Dendritic cell treated with granulocyte-macrophage colony-stimulating factor and Interleukin-4, amounts not matched to agents 40 ng/mL and 50 ng/mL, for 4 days (primary cell): ENCODE measurements at regions not wholly inside any gene's neighbourhood (a gene's known extent, or its start where the extent isn't known, plus 50 kb on each side); places are given as distances from the start of the nearest gene placed in this dataset.
"Not testable (repeated sequence)": the region's sequence is repeated elsewhere in the genome, so short reads cannot be mapped to it uniquely, and the experiment has no call there.

Source experiments
- H3K27ac Mint-ChIP-seq: one replicate; pipeline ENCODE4 v1.8.0; 2022; ENCODE audit warnings: mild to moderate bottlenecking, mixed read lengths
- H3K27me3 Mint-ChIP-seq: one replicate; pipeline ENCODE4 v1.8.0; 2022; ENCODE audit warnings: mild to moderate bottlenecking, mixed read lengths
- H3K36me3 Mint-ChIP-seq: one replicate; pipeline ENCODE4 v1.8.0; 2022; ENCODE audit warnings: low read depth, mixed read lengths
- H3K4me1 Mint-ChIP-seq: one replicate; pipeline ENCODE4 v1.8.0; 2022; ENCODE audit warnings: low read depth, mixed read lengths
- H3K4me3 Mint-ChIP-seq: one replicate; pipeline ENCODE4 v1.8.0; 2022; ENCODE audit warnings: mild to moderate bottlenecking, moderate library complexity, mixed read lengths
- H3K9me3 Mint-ChIP-seq: one replicate; pipeline ENCODE4 v1.8.0; 2022; ENCODE audit warnings: mixed read lengths
- intact Hi-C: fragments of 100-400 bp; cut with micrococcal nuclease; formaldehyde crosslinking; loops from one replicate; pipeline ENCODE4 v1.15.0; 2022

DNA sequence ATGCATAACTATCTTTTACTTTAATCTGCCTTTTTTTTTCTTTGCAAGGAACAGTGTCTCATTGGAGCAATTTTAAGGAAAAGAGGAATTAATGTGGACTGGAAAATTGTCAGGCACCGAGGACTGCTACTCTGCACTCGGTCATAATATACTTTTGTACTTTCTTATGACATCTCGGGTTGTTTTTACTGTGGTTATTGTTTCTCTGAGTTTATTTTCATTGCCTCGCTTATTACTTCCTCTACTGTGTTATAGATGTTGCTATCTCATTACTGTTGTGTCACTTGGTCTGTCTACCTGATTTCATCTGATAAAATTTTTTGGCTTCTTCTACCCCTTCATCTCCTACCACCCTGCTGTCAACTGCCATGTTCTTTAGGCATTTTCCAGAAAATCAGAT lies 213.5 kb upstream of the POU1F1 start:
- H3K9me3 Mint-ChIP-seq: peaks cover 11% of the 10 kb centered on the region
- H3K36me3 Mint-ChIP-seq: no peaks in the 10 kb centered on the region
- no peaks in the 10 kb centered on the region for H3K27me3 Mint-ChIP-seq
- no peaks in the 10 kb centered on the region for H3K4me1 Mint-ChIP-seq
- intact Hi-C loops: no loop called here
- H3K4me3 Mint-ChIP-seq: no peak overlapping the region
- H3K27ac Mint-ChIP-seq: no peak overlapping the region

DNA sequence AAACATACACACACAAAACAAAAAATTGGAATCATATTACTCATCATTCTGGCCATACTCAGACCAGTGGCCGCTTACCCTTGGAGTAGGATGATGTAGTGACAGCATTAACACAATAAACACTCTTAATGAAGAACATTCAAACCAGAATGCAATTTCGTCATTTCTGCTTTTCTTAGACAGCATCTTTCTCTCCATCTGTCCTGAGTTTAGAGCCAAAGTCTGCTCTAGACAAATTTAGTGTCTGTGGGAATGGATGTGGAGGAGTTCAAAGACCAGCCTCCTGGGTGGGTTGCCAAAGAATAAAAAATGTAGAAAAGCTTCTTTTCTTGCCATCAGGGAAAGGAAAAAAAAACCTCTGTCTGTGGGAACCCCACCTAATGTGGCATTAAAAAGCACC lies 212.4 kb upstream of the POU1F1 start:
- H3K9me3 Mint-ChIP-seq: peaks cover 1% of the 10 kb centered on the region
- intact Hi-C loops: no loop called here
- no peak overlapping the region for H3K27ac Mint-ChIP-seq
- H3K36me3 Mint-ChIP-seq: no peaks in the 10 kb centered on the region
- no peaks in the 10 kb centered on the region for H3K27me3 Mint-ChIP-seq
- no peaks in the 10 kb centered on the region for H3K4me1 Mint-ChIP-seq
- no peak overlapping the region for H3K4me3 Mint-ChIP-seq

- H3K4me1 Mint-ChIP-seq, H3K9me3 Mint-ChIP-seq, intact Hi-C loops, H3K27me3 Mint-ChIP-seq, H3K27ac Mint-ChIP-seq, H3K4me3 Mint-ChIP-seq, H3K36me3 Mint-ChIP-seq: not testable (repeated sequence)
Measured at GRCh38 chr3:87486635-87487034, 210.3 kb upstream of the POU1F1 start.

DNA sequence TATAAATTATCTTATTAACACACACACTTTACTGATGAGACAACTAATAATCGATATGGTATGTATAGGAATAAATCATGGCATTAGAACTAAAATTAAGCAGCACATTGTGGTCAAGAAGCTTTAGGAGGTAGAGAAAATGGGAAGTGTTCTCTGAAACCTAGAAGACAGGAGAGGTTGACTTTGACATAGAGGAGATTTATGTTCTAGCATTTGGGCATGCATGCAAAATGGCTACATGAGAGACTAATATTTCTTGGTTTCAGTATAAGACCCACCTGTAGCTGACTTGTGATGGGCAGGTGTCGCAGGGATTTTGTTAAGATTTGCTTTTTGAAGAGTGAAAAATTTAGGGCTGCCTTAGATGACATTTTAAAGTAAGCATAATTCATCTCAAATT lies 209.7 kb upstream of the POU1F1 start:
- no peaks in the 10 kb centered on the region for H3K36me3 Mint-ChIP-seq
- no peaks in the 10 kb centered on the region for H3K4me1 Mint-ChIP-seq
- H3K4me3 Mint-ChIP-seq: no peak overlapping the region
- no peak overlapping the region for H3K27ac Mint-ChIP-seq
- no peaks in the 10 kb centered on the region for H3K9me3 Mint-ChIP-seq
- no peaks in the 10 kb centered on the region for H3K27me3 Mint-ChIP-seq
- intact Hi-C loops: no loop called here

- no peaks in the 10 kb centered on the region for H3K36me3 Mint-ChIP-seq
- peaks cover 32% of the 10 kb centered on the region for H3K9me3 Mint-ChIP-seq
- intact Hi-C loops: no loop called here
- no peaks in the 10 kb centered on the region for H3K27me3 Mint-ChIP-seq
- H3K4me1 Mint-ChIP-seq: no peaks in the 10 kb centered on the region
- no peak overlapping the region for H3K27ac Mint-ChIP-seq
- H3K4me3 Mint-ChIP-seq: no peak overlapping the region
Measured at GRCh38 chr3:87478716-87479115, 202.3 kb upstream of the POU1F1 start.

GRCh38 chr3:87473944-87474343 lies 197.6 kb upstream of the POU1F1 start:
- H3K4me3 Mint-ChIP-seq: no peak overlapping the region
- H3K4me1 Mint-ChIP-seq: no peaks in the 10 kb centered on the region
- no peaks in the 10 kb centered on the region for H3K27me3 Mint-ChIP-seq
- H3K9me3 Mint-ChIP-seq: peaks cover 35% of the 10 kb centered on the region
- H3K36me3 Mint-ChIP-seq: no peaks in the 10 kb centered on the region
- no peak overlapping the region for H3K27ac Mint-ChIP-seq
- intact Hi-C loops: no loop called here

DNA sequence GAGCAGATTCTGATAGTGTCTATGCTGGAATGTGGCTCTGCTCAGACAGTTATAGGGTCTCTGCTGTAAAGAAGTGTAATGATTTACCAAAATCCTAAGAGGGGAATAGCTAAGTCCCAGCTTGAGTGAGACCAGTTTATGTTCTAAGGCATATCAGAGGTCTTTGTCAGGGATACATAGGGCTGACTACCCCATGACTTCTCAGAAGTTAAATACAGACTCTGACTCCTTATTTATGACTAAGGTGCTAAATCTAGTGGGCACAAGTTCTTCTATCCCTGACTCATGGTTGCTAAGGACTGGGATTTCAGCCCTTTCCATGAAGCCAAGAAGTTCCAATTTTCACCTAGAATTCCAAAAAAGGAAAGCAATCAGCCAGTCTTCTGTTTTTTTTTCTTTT lies 192.6 kb upstream of the POU1F1 start:
- intact Hi-C loops: no loop called here
- no peak overlapping the region for H3K27ac Mint-ChIP-seq
- no peaks in the 10 kb centered on the region for H3K36me3 Mint-ChIP-seq
- peaks cover 30% of the 10 kb centered on the region for H3K9me3 Mint-ChIP-seq
- H3K4me1 Mint-ChIP-seq: no peaks in the 10 kb centered on the region
- no peaks in the 10 kb centered on the region for H3K27me3 Mint-ChIP-seq
- H3K4me3 Mint-ChIP-seq: no peak overlapping the region

DNA sequence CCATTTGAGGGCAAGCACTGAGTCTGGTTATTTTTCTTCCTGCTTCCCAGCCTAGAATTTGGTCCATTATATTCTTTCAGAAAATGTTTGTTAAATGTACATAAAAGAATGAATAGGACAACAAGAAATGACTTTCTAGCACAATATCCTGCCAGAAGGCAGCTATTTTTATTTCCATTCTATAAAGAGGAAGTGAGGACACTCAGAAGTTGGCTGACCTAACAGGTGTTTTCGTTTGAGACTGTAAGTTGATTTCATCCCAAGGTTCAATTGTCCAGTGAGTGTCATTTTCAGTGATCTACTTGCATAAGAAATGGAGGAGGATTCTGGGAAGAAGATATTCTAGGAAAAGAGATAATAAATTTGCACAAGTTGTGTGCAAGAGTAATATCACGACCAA lies 191.9 kb upstream of the POU1F1 start:
- Mint-ChIP-seq H3K4me1 (no peaks in the 10 kb centered on the region), H3K9me3 (peaks cover 26% of the 10 kb centered on the region), H3K36me3 (no peaks in the 10 kb centered on the region), H3K27me3 (no peaks in the 10 kb centered on the region), H3K4me3 (no peak overlapping the region), H3K27ac (no peak overlapping the region)
- intact Hi-C loops: no loop called here

GRCh38 chr3:87462228-87462627 lies 185.8 kb upstream of the POU1F1 start:
- intact Hi-C loops: no loop called here
- no peaks in the 10 kb centered on the region for H3K4me1 Mint-ChIP-seq
- H3K27ac Mint-ChIP-seq: no peak overlapping the region
- H3K27me3 Mint-ChIP-seq: no peaks in the 10 kb centered on the region
- H3K4me3 Mint-ChIP-seq: no peak overlapping the region
- H3K9me3 Mint-ChIP-seq: peaks cover 33% of the 10 kb centered on the region
- no peaks in the 10 kb centered on the region for H3K36me3 Mint-ChIP-seq

DNA sequence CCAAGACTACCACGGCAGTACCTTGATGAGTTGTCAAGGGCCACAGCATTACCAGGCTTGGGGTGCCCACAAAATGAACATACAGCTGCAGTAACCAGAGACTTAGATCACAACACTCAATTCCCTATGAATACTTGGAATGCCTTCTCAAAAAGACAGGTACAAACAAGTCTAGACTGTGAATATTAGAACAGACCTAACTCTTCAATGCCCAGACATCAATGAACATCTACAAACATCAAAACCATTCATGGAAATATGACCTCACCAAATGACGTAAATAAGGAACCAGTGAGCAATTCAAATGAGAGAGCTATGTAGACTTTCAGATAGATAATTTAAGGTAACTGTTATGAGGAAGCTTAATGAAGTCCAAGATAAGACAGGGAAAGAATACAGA lies 185.1 kb upstream of the POU1F1 start:
- no peaks in the 10 kb centered on the region for H3K4me1 Mint-ChIP-seq

GRCh38 chr3:87461036-87461435 lies 184.7 kb upstream of the POU1F1 start:
- intact Hi-C loops: no loop called here
- Mint-ChIP-seq H3K9me3 (peaks cover 42% of the 10 kb centered on the region), H3K4me1 (no peaks in the 10 kb centered on the region), H3K36me3 (no peaks in the 10 kb centered on the region), H3K27me3 (no peaks in the 10 kb centered on the region), H3K27ac (no peak overlapping the region), H3K4me3 (no peak overlapping the region)

More for the DNA sequence above, 185.1 kb upstream of the POU1F1 start:
- Mint-ChIP-seq H3K9me3 (peaks cover 38% of the 10 kb centered on the region), H3K36me3 (no peaks in the 10 kb centered on the region), H3K4me3 (no peak overlapping the region), H3K27ac (no peak overlapping the region), H3K27me3 (no peaks in the 10 kb centered on the region)
- intact Hi-C loops: no loop called here

- Mint-ChIP-seq H3K4me1 (no peaks in the 10 kb centered on the region), H3K9me3 (peaks cover 27% of the 10 kb centered on the region), H3K27me3 (no peaks in the 10 kb centered on the region), H3K4me3 (no peak overlapping the region), H3K36me3 (no peaks in the 10 kb centered on the region), H3K27ac (no peak overlapping the region)
- intact Hi-C loops: no loop called here
Measured at GRCh38 chr3:87448558-87448957, 172.2 kb upstream of the POU1F1 start.

DNA sequence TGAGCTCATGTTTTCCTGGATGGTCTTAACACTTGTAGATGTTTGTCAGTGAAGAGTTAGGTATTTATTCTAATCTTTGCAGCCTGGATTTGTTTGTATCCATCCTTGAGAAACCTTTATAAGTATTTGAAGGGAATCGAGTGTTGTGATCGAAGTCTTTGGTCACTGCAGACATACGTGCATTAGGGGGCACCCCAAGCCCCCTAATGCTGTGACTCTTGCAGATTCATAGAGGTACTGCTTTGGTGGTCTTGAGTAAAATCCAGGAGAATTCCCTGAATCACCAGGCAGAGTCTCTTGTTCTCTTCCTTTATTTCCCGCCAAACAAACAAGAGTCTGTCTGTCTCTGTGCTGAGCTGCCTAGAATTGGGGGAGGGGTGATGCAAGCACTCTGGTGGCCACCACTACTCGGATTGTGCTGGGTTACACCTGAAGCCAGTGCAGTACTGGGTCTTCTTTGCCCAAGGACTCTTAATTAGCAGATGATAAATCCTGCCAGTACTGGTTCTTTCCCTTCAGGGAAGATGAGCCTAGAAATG lies 170.5 kb upstream of the POU1F1 start:
- no peaks in the 10 kb centered on the region for H3K36me3 Mint-ChIP-seq
- no peaks in the 10 kb centered on the region for H3K27me3 Mint-ChIP-seq
- no peaks in the 10 kb centered on the region for H3K4me1 Mint-ChIP-seq
- no peak overlapping the region for H3K4me3 Mint-ChIP-seq
- intact Hi-C loops: no loop called here
- H3K9me3 Mint-ChIP-seq: peaks cover 27% of the 10 kb centered on the region
- no peak overlapping the region for H3K27ac Mint-ChIP-seq

- no peak overlapping the region for H3K4me3 Mint-ChIP-seq
Measured at GRCh38 chr3:87442470-87442869, 166.1 kb upstream of the POU1F1 start.

DNA sequence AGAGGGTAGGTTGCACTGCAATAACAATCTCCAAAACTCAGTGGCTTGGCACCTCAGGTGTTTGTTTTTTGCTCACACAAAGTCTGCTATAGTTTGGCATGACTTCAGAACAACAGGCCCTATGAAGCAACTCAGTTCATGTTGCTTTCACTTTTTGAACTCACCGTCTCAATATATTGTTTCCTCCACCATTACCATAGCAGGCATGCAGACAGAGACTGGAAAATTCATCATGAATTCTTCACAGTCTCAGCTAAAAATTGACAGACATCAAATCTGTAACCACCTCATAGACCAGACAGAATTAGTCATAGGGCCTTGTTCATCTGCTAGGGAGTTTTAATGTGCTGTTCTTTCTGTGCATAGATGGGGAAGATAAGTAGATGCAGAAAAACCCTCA lies 161.4 kb upstream of the POU1F1 start:
- Mint-ChIP-seq H3K27ac (no peak overlapping the region), H3K36me3 (no peaks in the 10 kb centered on the region), H3K4me1 (no peaks in the 10 kb centered on the region), H3K27me3 (no peaks in the 10 kb centered on the region), H3K9me3 (no peaks in the 10 kb centered on the region), H3K4me3 (no peak overlapping the region)
- intact Hi-C loops: no loop called here

More at GRCh38 chr3:87442470-87442869, 166.1 kb upstream of the POU1F1 start:
- H3K4me1 Mint-ChIP-seq: no peaks in the 10 kb centered on the region
- intact Hi-C loops: no loop called here
- peaks cover 15% of the 10 kb centered on the region for H3K9me3 Mint-ChIP-seq
- no peaks in the 10 kb centered on the region for H3K27me3 Mint-ChIP-seq
- no peak overlapping the region for H3K27ac Mint-ChIP-seq
- H3K36me3 Mint-ChIP-seq: no peaks in the 10 kb centered on the region
